MM.1S (cell line): ENCODE measurements at regions not wholly inside any gene's neighbourhood (a gene's known extent, or its start where the extent isn't known, plus 50 kb on each side); places are given as distances from the start of the nearest gene placed in this dataset.

Experiments
- DNase-seq: peaks from one replicate; pipeline ENCODE4 v3.0.0-alpha.2; 2015
- H2AFZ ChIP-seq: fragments of 300-600 bp; sonication (generic); 2 replicates; pipeline ENCODE4 v1.6.0; 2016; ENCODE audit warnings: antibody characterized with exemption, low read length
- H3F3A ChIP-seq: fragments of 300-600 bp; sonication (generic); 2 replicates; pipeline ENCODE4 v1.6.1; 2016; ENCODE audit warnings: mild to moderate bottlenecking, antibody characterized with exemption, low read length, moderate library complexity, mixed read lengths; ENCODE audit not compliant: insufficient read depth
- H3K27ac ChIP-seq: fragments of 300-600 bp; sonication (generic); 2 replicates; pipeline ENCODE4 v1.5.1; 2016; ENCODE audit warnings: mild to moderate bottlenecking, low read length
- H3K27me3 ChIP-seq: fragments of 300-600 bp; sonication (generic); replicated peaks from 2 replicates; pipeline ENCODE4 v1.6.0; 2016; ENCODE audit warnings: low read length; ENCODE audit not compliant: insufficient read depth
- H3K36me3 ChIP-seq: fragments of 300-600 bp; sonication (generic); replicated peaks from 2 replicates; pipeline ENCODE4 v1.6.1; 2016; ENCODE audit warnings: mild to moderate bottlenecking, low read length, mixed read lengths; ENCODE audit not compliant: insufficient read depth
- H3K4me1 ChIP-seq: fragments of 300-600 bp; sonication (generic); 2 replicates; pipeline ENCODE4 v1.6.1; 2016; ENCODE audit warnings: low read length, mixed read lengths
- H3K4me2 ChIP-seq: fragments of 300-600 bp; sonication (generic); 2 replicates; pipeline ENCODE4 v1.6.0; 2016; ENCODE audit warnings: low read depth, low read length
- H3K4me3 ChIP-seq: fragments of 300-600 bp; sonication (generic); 2 replicates; pipeline ENCODE4 v1.5.1; 2016; ENCODE audit warnings: low read length, mixed read lengths
- H3K79me2 ChIP-seq: fragments of 300-600 bp; sonication (generic); 2 replicates; pipeline ENCODE4 v1.6.1; 2016; ENCODE audit warnings: mixed run types, low read length, mixed read lengths
- H3K9ac ChIP-seq: fragments of 300-600 bp; sonication (generic); 2 replicates; pipeline ENCODE4 v1.6.1; 2016; ENCODE audit warnings: low read length, mixed read lengths
- H3K9me2 ChIP-seq: fragments of 300-600 bp; sonication (generic); replicated peaks from 2 replicates; pipeline ENCODE4 v1.6.1; 2016; ENCODE audit warnings: mild to moderate bottlenecking, low read length, mixed read lengths; ENCODE audit not compliant: insufficient read depth
- H3K9me3 ChIP-seq: fragments of 300-600 bp; sonication (generic); replicated peaks from 2 replicates; pipeline ENCODE4 v1.6.1; 2016; ENCODE audit warnings: mild to moderate bottlenecking, low read length, mixed read lengths; ENCODE audit not compliant: insufficient read depth
- H4K20me1 ChIP-seq: fragments of 300-600 bp; sonication (generic); 2 replicates; pipeline ENCODE4 v1.6.1; 2016; ENCODE audit warnings: mild to moderate bottlenecking, low read length, moderate library complexity, mixed read lengths; ENCODE audit not compliant: insufficient read depth
- EZH2 ChIP-seq: fragments of 300-600 bp; sonication (generic); optimal IDR thresholded peaks from 2 replicates; pipeline ENCODE3; 2017; ENCODE audit warnings: low read depth, mild to moderate bottlenecking, antibody characterized with exemption, low read length, mixed read lengths
- EZH2phosphoT487 ChIP-seq: fragments of 300-600 bp; sonication (generic); IDR thresholded peaks from 2 replicates; pipeline ENCODE4 v1.6.1; 2018; ENCODE audit warnings: antibody characterized with exemption, low read length
- TF ChIP-seq, protein P1 (sequence below): fragments of 300-600 bp; sonication (generic); IDR thresholded peaks from 2 replicates; pipeline ENCODE4 v1.5.1; 2016; ENCODE audit warnings: antibody characterized with exemption, low read length, mixed read lengths

DNA sequence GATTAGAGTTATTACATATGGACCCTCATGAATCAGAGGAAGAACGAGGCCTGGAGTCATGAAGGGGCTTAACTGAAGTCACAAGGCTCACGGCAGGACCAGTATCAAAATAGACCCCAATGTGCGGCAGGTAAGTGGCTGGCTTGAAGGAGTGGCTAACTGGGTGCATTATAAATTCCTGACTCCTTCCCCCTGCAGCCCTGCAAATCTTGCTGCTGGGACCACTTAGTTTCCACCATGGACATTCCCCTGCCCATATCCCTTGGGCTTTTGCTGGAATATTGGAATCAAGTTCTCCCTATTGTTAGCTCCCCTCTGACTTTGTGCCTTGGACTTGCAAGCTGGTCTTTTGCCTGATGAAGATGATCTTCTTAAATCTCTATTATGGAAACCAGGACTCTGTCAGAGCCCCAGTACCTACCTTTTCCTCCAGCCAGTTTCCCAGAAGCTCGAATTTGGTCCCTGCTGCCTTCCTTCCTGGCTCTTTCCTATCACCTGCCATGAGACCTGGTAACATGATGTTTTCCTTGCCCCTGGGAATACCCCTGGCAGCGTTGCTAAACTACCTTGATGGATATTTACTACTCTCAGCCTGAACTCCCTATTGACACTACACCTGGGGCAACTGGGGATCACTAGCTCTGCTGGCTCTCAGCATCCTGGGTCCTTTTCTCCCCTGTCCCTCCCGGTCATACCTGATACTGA, 156.0 kb upstream of the JUN start:
- Histone ChIP-seq H3K4me1 (peaks cover 25% of the 10 kb centered on the region), H3K4me3 (no peak overlapping the region), H3K9me2 (no peaks in the 10 kb centered on the region), H3K36me3 (no peaks in the 10 kb centered on the region), H3K79me2 (no peaks in the 10 kb centered on the region), H3F3A (peaks cover 9% of the 10 kb centered on the region), H3K27me3 (no peaks in the 10 kb centered on the region), H3K4me2 (no peak overlapping the region), H2AFZ (no peak overlapping the region), H3K9me3 (no peaks in the 10 kb centered on the region), H3K27ac (no peak overlapping the region), H3K9ac (no peak overlapping the region), H4K20me1 (no peaks in the 10 kb centered on the region)
- TF ChIP-seq, protein P1, sequence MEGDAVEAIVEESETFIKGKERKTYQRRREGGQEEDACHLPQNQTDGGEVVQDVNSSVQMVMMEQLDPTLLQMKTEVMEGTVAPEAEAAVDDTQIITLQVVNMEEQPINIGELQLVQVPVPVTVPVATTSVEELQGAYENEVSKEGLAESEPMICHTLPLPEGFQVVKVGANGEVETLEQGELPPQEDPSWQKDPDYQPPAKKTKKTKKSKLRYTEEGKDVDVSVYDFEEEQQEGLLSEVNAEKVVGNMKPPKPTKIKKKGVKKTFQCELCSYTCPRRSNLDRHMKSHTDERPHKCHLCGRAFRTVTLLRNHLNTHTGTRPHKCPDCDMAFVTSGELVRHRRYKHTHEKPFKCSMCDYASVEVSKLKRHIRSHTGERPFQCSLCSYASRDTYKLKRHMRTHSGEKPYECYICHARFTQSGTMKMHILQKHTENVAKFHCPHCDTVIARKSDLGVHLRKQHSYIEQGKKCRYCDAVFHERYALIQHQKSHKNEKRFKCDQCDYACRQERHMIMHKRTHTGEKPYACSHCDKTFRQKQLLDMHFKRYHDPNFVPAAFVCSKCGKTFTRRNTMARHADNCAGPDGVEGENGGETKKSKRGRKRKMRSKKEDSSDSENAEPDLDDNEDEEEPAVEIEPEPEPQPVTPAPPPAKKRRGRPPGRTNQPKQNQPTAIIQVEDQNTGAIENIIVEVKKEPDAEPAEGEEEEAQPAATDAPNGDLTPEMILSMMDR: no peak
- TF ChIP-seq EZH2 (no peak), EZH2phosphoT487 (no peak)
- DNase-seq: no peak

DNA sequence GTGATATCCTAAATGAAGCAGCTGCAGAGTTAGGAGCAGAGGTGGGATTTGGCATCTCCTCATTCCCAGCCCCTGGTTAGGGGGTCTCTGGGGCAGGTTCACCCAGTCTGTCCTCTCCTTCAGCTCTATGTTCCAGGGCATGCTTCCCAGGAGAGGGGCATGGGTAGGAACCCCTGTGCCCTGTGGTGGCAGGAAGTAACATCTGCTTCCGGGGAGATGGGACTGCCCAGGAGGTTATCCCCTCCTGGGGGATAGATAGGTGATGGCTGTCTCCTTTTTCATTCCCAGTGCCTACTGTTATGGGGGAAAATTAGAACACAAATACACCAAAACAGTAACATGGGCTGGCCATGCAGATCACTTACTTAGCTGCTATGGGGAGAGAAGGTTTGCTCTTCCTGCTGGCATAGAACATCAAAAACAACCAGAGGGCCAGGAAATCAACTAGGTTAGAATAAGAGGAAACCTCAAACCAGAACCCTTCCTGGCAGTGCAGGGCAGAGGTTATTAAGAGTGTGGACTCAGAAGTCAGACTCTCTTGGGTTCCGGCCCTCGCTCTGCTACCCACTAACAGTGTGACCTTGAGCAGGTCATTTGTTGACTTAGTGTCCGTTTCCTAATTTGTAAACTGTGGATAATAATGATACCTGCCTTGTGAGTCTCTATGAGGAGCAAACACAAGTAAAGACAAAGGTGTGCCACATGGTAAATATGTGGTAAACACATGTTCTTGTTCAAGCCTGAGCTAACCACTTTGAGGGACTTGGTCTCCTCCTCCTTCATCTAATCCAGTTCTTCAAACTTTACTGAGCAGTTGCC, 157.8 kb upstream of the JUN start:
- Histone ChIP-seq H3K9me2 (no peaks in the 10 kb centered on the region), H3K36me3 (no peaks in the 10 kb centered on the region), H3K4me3 (no peak overlapping the region), H3K9ac (no peak overlapping the region), H3K79me2 (no peaks in the 10 kb centered on the region), H3K27ac (peak overlapping the region; percentile 45; the same call in 1 of the 2 replicates), H3K4me1 (peaks cover 25% of the 10 kb centered on the region), H3F3A (peaks cover 9% of the 10 kb centered on the region), H4K20me1 (no peaks in the 10 kb centered on the region), H2AFZ (peak overlapping the region; percentile 70), H3K4me2 (peak overlapping the region; percentile 35; the same call in 1 of the 2 replicates), H3K27me3 (no peaks in the 10 kb centered on the region), H3K9me3 (no peaks in the 10 kb centered on the region)
- TF ChIP-seq EZH2phosphoT487 (no peak), EZH2 (no peak)
- TF ChIP-seq, protein P1: no peak
- peak; percentile 84 for DNase-seq

DNA sequence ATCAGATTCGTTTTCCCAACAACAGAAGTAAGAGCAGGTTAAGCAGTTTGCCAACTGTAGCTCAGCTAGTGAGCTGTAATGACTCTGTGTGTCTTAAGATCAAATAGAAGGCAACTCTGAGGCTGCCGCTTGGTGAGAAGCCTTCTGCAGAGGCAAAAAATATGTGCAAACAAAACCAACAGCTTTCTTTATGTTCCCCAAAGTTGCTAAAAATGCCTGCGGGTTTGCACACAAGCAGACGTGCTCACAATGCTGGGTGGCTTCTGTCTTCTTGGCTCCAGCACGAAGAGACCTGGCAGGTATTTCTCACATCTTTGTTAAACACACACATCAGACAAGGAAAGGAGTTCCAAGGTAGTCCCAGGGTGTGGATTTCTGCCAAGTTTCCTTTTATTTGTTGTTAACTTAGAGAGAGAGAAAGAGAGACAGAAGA, 158.9 kb upstream of the JUN start:
- H3K9ac ChIP-seq: no peak overlapping the region
- H3F3A ChIP-seq: peaks cover 9% of the 10 kb centered on the region
- no peaks in the 10 kb centered on the region for H3K79me2 ChIP-seq
- H2AFZ ChIP-seq: no peak overlapping the region
- no peak for TF ChIP-seq EZH2
- no peak for TF ChIP-seq EZH2phosphoT487
- TF ChIP-seq, protein P1: no peak
- H3K4me2 ChIP-seq: no peak overlapping the region
- DNase-seq: no peak
- H4K20me1 ChIP-seq: no peaks in the 10 kb centered on the region
- H3K4me1 ChIP-seq: peaks cover 25% of the 10 kb centered on the region
- no peaks in the 10 kb centered on the region for H3K36me3 ChIP-seq
- H3K27ac ChIP-seq: no peak overlapping the region
- H3K9me2 ChIP-seq: no peaks in the 10 kb centered on the region
- no peak overlapping the region for H3K4me3 ChIP-seq
- H3K9me3 ChIP-seq: no peaks in the 10 kb centered on the region
- no peaks in the 10 kb centered on the region for H3K27me3 ChIP-seq
